PFSK-1 (cell line): ENCODE measurements at regions not wholly inside any gene's neighbourhood (a gene's known extent, or its start where the extent isn't known, plus 50 kb on each side); places are given as distances from the start of the nearest gene placed in this dataset.

Source experiments
- FOXP2 ChIP-seq: optimal IDR thresholded peaks from 2 replicates; pipeline ENCODE3; 2011; ENCODE audit warnings: borderline replicate concordance, control low read depth, inconsistent platforms; ENCODE audit not compliant: insufficient read depth; ENCODE audit errors: extremely low read length, extremely low read depth
- POLR2AphosphoS5 ChIP-seq: IDR thresholded peaks from 2 replicates; pipeline ENCODE4 v1.6.1; 2012; ENCODE audit warnings: low read depth, mild to moderate bottlenecking, control low read depth, low read length, moderate library complexity
- SIN3A ChIP-seq: IDR thresholded peaks from 2 replicates; pipeline ENCODE4 v1.6.1; 2012; ENCODE audit warnings: mild to moderate bottlenecking, low read length, moderate library complexity, borderline replicate concordance; ENCODE audit not compliant: insufficient read depth
- TAF1 ChIP-seq: IDR thresholded peaks from 2 replicates; pipeline ENCODE4 v1.6.1; 2012; ENCODE audit warnings: low read length, control low read depth, borderline replicate concordance; ENCODE audit not compliant: insufficient read depth
- TF ChIP-seq, protein P1 (sequence below), 2 experiments: IDR thresholded peaks; 2 replicates each; pipeline versions ENCODE4 v1.6.1 to v1.8.0; 2011 to 2012; ENCODE audit warnings: low read depth in 2 of 2, low read length in 2 of 2, control low read depth in 1 of 2, inconsistent platforms in 1 of 2, mild to moderate bottlenecking in 1 of 2, moderate library complexity in 1 of 2; ENCODE audit not compliant: insufficient read depth in 1 of 2

DNA sequence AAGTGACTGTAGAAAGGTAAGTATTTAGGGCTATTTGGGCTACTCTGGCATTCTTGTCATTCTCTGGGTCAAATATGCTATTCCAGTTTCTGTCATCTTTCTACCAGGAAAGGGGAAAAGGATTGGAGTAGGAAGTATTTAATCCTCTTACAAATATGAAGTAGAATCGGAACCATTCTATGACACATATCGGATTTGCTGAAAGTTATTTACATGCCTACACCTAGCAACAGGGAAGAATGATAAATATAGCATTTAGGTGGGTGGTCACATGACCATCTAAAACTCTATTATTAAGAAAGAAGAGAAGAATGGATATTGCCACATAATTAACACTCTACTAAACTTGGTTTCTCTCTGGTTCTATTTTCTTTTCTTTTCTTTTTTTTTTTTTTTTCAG is 1353.1 kb downstream of the ZPLD1 start:
- no peak for TF ChIP-seq TAF1
- TF ChIP-seq, protein P1, sequence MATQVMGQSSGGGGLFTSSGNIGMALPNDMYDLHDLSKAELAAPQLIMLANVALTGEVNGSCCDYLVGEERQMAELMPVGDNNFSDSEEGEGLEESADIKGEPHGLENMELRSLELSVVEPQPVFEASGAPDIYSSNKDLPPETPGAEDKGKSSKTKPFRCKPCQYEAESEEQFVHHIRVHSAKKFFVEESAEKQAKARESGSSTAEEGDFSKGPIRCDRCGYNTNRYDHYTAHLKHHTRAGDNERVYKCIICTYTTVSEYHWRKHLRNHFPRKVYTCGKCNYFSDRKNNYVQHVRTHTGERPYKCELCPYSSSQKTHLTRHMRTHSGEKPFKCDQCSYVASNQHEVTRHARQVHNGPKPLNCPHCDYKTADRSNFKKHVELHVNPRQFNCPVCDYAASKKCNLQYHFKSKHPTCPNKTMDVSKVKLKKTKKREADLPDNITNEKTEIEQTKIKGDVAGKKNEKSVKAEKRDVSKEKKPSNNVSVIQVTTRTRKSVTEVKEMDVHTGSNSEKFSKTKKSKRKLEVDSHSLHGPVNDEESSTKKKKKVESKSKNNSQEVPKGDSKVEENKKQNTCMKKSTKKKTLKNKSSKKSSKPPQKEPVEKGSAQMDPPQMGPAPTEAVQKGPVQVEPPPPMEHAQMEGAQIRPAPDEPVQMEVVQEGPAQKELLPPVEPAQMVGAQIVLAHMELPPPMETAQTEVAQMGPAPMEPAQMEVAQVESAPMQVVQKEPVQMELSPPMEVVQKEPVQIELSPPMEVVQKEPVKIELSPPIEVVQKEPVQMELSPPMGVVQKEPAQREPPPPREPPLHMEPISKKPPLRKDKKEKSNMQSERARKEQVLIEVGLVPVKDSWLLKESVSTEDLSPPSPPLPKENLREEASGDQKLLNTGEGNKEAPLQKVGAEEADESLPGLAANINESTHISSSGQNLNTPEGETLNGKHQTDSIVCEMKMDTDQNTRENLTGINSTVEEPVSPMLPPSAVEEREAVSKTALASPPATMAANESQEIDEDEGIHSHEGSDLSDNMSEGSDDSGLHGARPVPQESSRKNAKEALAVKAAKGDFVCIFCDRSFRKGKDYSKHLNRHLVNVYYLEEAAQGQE (IDR thresholded peaks at IDR 0.05; ENCODE audit: insufficient read depth in 1 of 2, low read depth in 2 of 2, low read length in 2 of 2): no peak
- TF ChIP-seq POLR2AphosphoS5: no peak
- TF ChIP-seq SIN3A: no peak
- no peak for TF ChIP-seq FOXP2
